Hypothalamus (tissue), 51 donors: ENCODE measurements at regions not wholly inside any gene's neighbourhood (a gene's known extent, or its start where the extent isn't known, plus 50 kb on each side); places are given as distances from the start of the nearest gene placed in this dataset.
"Not testable (repeated sequence)": the region's sequence is repeated elsewhere in the genome, so short reads cannot be mapped to it uniquely, and the experiment has no call there.

Source experiments
- DNase-seq, 51 donors: peaks; one replicate each; lab custom pipeline; 2025; lab: John Stamatoyannopoulos, UW

DNA sequence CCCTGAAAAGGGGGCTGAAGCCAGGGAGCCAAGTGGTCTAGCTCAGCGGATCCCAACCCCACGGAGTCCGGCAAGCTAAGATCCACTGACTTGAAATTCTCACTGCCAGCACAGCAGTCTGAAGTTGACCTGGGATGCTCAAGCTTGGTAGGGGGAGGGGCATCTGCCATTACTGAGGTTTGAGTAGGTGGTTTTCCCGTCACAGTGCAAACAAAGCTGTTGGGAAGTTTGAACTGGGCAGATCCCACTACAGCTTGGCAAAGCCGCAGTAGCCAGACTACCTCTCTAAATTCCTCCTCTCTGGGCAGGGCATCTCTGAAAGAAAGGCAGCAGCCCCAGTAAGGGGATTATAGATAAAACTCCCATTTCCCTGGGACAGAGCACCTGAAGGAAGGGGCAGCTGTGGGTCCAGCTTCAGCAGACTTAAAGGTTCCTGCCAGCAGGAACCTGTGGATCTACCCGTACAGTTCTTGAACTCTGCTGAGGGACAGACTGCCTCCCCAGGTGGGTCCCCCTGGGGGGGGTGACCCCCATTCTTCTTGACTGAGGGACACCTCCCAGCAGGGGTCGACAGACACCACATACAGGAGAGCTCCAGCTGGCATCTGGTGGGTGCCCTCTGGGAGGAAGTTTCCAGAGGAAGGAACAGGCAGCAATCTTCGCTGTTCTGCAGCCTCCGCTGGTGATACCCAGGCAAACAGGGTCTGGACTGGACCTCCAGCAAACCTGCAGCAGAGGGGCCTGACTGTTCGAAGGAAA, 156.4 kb upstream of the ETV3 start:
- DNase-seq, result not testable (repeated sequence)

- DNase-seq, result no peak
These were observed 154.8 kb upstream of the ETV3 start for GRCh38 chr1:157292809-157293564.

- no peak for DNase-seq
These were observed 154.1 kb upstream of the ETV3 start for GRCh38 chr1:157292302-157292701.

DNA sequence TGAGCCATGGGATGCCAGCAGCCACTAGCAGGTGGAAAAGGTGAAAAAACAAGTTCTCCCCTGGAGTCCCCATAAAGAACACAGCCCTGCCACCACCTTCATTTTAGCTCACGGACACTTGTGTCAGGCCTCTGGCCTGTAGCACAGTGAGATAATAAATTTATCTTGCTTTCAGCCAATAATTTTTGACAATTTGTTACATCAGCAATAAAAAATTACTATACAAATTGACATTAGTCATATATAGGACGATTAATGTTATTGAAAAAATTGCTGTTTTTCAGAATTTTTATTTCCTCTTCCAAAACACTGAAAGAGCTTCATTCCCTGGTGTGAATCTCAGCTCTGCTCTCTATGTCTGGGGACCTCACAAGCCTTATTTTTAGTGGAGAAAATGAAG, 152.9 kb upstream of the ETV3 start:
- DNase-seq, result no peak

- peak in 1 of 51 donors; percentile 2 for DNase-seq
These were observed 151.4 kb upstream of the ETV3 start for GRCh38 chr1:157289424-157290105.

DNA sequence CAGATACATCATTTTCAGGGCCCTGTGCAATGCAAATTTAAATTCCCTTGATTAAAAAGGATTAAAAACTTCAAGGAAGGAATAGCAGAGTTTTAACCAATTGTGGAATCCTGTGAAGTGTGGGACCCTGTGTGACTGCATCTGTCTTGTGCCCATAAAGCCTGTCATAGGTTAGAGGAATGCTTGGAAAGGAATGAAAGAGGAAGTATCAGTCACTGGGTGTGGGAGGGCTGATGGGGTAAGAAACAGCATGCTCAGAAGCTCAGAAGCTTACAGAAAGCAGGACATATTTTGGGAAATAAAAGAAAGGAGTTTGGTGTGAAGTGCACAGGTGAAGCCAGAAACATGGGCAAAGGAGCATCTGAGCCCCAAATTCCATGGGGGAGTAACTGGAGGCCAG, 150.8 kb upstream of the ETV3 start:
- DNase-seq, result no peak

DNA sequence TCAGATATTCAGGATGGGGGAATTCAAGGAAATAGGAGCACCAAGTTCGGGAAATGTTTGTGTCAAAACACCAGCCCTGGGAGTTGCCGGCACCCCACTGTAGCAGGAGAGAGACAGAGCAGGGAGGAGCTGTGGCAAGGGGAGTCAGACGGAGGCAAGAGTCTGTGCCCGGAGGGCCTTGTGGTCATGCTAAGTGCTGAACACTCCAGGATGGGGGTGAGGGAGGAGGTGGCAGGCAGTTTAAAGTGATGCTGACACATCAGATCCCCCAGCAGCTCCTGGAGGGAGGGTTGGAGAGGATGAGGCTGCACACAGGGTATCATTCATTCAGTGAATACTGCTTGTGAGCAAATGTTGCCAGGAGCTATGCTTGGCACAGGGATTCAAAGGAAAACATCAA, 150.3 kb upstream of the ETV3 start:
- DNase-seq, result no peak

- DNase-seq, result no peak
These were observed 149.8 kb upstream of the ETV3 start for GRCh38 chr1:157288006-157288405.

DNA sequence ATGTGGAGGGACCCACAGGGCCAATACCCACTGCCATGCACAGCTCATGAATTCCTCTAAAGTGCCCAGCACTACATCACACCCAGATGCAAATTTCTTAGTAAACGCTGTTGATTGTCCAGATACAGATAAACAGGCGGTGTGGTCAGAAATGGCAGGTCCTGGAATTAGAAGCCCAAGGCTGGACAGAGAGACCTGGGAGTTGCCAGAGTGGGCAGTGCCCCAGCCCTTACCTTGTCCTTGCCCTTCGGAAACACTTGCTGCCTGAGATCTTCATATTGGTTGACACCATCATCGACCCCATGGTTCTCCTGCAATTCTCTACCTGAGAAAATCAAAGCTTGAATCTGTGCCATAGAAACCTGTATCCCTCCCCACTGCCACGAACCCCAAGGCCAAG, 149.3 kb upstream of the ETV3 start:
- DNase-seq, result no peak

- DNase-seq, result no peak
These were observed 148.6 kb upstream of the ETV3 start for GRCh38 chr1:157286646-157287420.

DNA sequence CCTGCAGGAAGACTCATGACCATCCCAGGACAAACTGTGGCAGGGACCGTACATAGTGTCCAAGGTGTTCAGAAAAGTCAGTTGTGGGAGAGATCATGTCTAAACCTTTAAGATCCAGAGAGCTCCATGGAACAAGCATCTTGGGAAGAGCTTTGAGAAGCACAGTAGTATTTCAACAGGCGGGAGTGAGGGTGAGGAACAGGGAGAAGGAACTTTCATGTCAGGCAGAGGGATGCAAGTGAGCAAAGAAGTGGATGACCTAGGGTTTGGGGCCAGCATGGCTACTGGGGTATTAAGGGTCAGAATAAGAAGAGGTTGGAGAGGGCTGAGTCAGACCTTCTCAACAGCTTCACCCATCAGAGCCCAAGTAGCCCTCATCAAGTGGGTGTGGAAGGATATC, 147.9 kb upstream of the ETV3 start:
- no peak for DNase-seq

- DNase-seq, result no peak
These were observed 146.3 kb upstream of the ETV3 start for GRCh38 chr1:157284451-157284850.

DNA sequence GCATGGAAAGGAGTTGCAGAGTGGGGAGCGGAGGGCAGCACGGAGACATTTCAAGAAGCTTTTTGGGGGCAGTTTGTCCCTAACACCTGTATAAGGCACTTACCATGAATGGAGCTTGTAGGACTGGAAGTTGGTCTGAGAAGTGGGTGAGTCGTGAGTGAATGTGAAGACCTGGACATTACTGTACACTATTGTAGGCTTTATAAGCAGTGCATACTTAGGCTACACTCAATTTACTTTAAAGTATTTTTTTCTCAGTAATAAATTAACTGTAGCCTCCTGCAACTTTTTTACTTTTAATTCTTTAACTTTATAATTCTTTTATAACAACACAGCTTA, 141.6 kb upstream of the ETV3 start:
- no peak for DNase-seq

DNA sequence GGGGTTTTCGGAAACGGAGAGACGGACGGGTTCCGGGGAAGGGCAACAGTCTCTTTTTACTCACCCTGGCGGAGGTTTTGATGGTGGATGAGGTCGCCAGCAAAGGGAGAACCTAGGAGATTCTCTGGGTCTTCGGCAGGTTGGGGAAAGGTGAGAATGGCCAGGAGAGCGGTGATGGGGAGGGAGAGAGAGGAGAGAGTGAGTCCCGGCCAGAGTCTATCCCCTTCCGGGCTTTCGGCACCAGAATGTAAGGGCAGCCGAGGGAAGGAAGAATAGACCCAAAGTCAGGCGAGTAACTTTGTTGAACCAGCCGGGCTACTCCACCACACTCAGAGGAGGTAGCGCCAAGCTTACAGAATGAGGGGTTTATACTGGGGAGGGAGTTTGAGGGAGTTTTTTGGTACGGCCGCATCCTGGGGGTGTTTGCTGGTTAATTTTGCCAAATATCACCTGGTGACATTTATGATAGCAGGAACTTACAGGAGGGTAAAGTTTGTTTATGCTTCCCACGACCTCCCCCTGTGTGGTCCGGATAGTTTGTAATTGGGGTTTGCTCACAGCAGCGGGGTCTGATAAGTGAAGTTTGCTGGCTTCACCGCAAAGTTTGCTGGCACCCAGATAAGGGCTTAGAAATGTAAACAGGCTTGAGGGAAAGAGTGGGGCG, 141.1 kb upstream of the ETV3 start:
- DNase-seq, result no peak

DNA sequence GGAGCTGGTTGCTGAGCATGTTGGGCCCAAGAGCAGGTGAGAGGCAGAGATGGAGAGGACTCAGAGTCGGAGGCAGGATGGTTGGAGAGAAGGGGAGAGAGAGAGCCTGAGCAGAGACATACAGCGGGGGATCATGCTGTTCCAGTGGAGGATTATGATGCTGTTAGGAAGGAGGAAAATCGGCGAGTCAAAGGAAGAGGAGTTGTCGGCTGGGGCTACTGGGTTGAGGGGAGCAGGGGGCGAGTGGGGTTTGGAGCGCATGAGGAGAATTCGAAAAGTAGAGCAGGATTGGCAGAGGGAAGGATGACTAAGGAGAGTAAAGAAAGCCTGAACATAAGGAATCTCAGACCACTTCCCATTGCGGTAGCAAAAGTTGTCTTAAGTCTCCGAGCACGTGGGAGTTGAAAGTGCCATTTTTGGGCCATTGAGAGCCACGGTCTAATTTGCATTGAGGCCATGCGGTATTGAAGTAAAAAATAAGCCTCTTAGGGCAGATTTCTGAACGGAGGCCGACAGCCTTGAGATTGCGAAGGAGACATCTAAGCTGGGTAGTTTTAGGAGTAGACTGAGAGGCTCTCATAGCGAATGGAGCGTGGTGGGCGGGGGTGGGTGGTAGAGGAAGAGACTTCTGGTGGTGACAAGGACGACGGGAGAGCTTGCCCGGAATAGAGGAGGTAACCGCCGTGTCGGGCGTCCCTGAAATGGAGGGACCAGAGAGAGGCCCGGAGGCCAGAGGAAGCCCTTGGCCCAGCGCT, 140.4 kb upstream of the ETV3 start:
- DNase-seq, result no peak

DNA sequence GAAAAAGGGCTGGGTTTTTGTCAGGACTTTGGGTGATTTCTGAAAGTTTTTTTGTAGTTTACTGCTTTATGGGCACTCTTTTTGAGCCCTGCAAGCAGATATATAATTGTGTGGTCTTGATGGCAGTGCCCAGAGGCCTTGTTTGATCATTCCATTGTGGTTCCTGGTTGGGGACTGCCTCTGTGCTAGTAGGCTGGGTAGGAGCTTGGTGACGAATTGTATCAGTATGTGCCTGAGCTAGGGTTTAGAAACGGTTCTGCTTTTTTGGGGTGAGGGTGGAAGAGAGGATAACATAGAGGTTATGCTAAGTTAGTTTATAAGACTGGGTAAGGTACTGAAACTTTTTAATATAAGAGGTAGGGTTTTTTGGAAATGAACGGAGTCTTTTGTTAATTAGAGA, 139.7 kb upstream of the ETV3 start:
- DNase-seq, result no peak

GRCh38 chr1:157277281-157277680, 139.1 kb upstream of the ETV3 start:
- DNase-seq, result no peak

- DNase-seq, result no peak
These were observed 136.7 kb upstream of the ETV3 start for GRCh38 chr1:157274698-157275534.
